HCEC 1CT (cell line): ENCODE measurements at regions not wholly inside any gene's neighbourhood (a gene's known extent, or its start where the extent isn't known, plus 50 kb on each side); places are given as distances from the start of the nearest gene placed in this dataset.

ENCODE experiments used
- DNase-seq: peaks from one replicate; pipeline ENCODE4 v3.0.0-alpha.2; 2017

DNA sequence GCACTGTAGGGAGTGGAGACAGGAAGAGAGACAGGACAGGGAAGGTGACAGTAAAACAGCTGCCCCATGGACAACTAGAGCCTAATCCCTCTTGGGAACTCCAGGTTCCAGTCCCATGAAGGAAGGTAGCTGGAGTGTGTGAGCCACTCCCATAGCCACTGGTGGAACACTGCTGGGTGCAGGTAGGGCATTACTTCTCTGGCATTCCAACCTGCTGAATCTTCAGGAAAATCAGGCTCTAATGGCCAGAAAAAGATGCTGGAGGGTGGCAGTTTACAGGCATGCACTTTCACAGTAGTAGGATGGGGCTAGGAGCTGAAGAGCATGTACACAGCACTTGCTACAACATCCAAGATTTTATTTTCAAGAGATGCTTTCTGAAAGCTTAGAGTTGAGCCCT, 259.4 kb downstream of the AUH start:
- no peak for DNase-seq

GRCh38 chr9:91103931-91104330, 257.8 kb downstream of the AUH start:
- DNase-seq, result no peak

GRCh38 chr9:91106415-91107081, 255.2 kb downstream of the AUH start:
- DNase-seq, result no peak

GRCh38 chr9:91111226-91111625, 250.5 kb downstream of the AUH start:
- DNase-seq, result no peak

- DNase-seq, result no peak
These were observed 249.8 kb downstream of the AUH start for GRCh38 chr9:91111876-91112275.

DNA sequence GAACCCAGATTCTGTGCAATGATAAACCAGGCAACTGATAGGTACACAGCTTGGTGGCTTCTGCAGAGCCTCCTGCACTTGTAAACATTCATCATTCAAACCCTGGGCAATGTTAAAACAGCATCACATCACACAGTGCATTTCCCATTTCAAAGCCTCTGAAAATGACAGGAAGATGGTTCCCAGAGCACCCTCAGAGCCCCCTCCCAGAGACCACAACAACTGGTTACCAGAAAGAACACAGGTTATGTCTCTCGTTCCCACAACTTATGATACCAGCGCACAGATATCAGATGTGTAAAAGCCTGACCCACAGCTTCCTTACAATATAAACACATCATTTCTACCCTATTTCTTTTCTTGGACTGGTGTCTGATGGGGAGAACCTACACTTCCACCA, 248.7 kb downstream of the AUH start:
- DNase-seq, result no peak

GRCh38 chr9:91114450-91114849, 247.3 kb downstream of the AUH start:
- DNase-seq, result no peak

DNA sequence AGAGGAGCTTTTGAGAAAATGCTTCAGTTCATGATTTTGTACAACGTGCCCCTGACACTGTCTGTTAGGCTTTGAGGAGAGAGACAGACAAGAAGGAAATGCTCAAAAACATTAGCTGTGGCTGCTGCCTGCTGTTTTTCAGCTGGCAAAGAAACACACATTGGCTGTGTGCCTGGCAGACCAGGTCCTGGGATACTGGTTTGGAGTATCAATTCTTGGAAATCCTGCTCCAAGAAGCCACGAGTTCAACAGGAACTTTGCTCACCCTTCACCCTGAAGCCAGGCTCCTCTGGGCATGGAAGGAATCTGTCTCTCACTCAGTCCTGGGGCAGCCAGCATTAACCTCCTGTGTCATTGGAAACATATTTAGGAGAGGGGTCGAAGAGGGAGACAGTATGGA, 245.5 kb downstream of the AUH start:
- no peak for DNase-seq

DNA sequence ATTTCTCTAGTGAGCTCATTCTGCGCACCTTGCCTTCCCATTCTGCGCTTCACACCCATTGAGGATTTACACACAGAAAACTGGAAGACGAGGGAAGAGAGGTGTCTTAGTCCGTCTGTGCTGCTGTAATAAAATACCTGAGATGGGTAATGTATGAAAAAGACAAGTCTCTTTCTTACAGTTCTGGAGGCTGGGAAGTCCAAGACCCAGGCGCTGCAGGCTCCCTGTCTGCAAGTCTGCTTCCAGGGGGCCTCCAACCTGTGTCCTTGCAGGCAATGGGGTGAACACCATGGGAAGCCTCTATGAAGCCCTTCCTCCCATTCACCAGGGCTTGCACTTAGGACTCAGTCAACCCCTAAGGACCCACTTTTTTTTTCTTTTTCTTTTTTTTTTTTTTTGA, 245.0 kb downstream of the AUH start:
- DNase-seq, result no peak

DNA sequence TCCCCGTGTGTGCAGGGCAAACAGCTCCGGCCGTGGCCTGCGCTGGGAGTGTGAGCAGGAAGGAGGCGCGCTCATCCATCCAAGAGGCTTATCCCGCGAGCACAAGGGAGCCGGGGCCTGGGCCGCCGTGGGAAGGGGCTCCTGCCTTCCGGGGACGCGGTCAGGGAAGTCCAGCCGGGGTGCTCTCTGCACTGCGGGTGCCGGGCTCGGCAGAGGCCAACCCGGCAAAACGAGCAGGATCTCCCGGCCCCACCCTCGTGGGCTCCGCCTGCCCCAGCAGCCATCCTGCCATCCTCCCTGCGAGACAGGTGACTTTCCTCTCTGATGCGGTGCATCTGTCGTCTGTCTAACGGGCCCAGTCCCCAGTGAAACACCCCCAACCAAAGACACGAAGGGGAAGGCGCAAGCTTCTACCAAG, 244.2 kb downstream of the AUH start:
- DNase-seq, result no peak

DNA sequence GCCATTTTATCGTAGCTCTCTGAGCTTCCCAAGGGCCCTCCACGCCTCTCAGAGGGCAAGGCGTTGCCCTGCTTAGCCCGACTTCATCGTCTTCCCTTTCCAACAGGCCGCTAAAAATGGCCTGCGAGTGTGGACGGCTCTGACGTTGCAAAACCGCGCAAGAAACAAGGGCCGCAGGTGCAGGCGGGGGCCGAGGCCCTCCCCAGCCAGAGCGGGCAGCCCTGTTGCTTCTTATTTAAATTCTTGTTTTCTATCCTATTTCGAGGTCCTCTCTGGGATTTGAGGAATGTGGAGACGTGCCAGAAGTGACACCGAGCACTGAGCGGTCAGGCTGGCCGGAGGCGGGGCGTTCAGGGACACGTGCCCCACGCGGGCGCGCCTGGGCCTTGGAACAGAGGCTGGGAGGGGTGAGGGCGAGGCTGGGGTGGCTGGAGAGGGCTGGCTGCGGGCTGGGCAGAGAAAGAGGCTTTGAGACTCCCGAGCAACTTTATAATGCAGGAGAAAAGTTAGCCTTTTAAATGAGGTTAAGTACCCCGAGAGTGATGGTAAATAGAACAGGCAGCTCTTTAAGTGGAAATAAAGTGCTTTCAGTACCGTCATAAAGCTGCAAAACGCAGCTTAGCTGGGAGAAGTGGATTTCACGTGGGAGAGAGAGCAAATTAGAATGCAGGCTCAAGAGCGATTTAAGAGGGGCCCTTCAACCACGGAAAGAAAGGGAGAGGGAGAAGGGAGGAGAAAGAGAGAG, 243.6 kb downstream of the AUH start:
- DNase-seq, result no peak

DNA sequence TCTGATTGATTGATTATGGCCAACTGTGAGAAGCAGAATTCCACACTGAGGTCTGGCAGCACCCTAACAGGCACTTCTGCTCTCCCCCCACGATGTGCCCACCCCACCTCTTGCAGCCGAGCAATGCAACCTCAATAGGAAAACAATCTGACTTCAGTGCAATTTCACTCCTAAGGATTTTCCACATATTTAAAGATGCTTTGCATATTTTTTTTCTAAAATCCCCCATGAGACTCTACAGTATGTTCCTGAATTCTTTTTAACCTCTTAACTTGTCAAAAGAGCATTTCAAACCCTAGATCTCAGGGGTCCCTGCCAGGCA, 243.1 kb downstream of the AUH start:
- DNase-seq, result no peak

DNA sequence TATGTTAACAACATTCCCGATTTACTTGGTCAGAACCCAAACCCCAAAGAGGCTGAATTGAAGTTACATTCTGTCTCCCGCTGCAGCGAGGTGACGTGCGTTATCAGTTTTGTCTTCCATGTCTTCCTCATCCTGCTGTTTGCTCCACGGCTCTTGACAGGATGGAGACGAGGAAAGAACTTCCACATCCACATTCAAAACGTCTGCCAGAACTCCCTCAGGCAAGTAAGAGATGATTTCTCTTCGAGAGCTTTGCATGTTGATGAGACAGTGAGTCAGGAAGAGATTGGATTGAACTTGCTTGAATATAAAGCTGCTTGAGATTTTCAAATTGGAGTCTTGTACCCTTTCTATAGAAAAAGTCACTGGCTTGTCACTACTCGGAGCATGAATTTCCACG, 242.6 kb downstream of the AUH start:
- peak; percentile 59 for DNase-seq

DNA sequence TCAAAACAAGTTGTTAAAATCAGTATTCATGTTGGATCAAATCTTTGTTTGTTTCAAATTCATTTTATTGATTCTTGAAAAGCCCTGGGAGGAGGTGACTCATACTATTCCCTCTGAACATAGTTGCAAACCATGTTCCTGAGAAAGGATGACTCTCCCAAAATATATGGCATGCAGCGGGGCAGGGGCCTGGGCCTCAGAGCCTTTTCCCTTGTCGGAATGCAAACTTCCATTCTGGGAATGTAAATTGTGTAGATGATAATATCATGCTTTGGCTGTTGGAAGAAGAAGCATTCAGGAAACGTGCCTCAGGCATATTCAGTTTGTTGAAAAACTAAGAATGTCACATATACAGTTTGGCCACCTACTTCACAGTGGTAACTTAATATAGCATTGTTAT, 242.0 kb downstream of the AUH start:
- peak; percentile 77 for DNase-seq

DNA sequence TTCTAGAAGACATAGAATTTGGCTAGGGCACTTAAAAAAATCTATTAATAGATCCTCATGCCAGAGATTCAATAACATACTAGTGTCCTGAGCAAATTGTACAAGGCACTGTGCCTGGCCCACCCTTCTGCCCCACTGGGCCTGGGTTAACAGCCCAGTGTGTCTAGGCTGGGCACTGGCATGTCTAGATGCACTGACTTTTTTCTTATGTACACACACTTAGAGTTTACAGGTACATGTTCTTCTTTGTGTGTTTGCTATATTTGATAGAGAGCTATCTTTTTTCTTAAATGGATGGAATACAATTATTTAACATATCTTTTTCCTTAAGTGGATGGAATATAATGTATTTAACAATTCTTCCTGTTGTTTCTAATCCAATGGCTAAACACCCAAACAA, 241.5 kb downstream of the AUH start:
- DNase-seq, result no peak

DNA sequence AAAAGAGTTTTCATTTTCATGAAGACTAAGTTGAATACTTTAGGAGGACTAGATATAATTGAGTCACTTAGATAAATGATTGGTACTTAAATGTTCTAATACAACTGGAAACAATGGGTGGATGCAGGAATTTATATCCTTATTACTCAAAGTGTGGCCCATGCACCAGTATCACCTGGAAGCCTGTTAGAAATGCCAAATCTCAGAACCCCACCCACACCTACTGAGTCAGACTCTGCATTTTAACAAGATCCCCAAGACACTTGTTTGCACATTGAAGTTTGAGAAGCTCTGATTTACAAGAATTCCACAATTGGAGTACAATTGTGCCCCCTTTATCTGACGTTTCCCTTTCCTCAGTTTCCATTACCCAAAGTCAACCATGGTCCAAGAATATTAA, 239.0 kb downstream of the AUH start:
- DNase-seq, result no peak

- peak; percentile 88 for DNase-seq
These were observed 234.8 kb downstream of the AUH start for GRCh38 chr9:91126761-91127445.

- DNase-seq, result peak; percentile 47
These were observed 234.1 kb downstream of the AUH start for GRCh38 chr9:91127653-91128052.

GRCh38 chr9:91130796-91131318, 230.9 kb downstream of the AUH start:
- DNase-seq, result no peak

- DNase-seq, result peak; percentile 95
These were observed 230.3 kb downstream of the AUH start for GRCh38 chr9:91131433-91131839.

- DNase-seq, result no peak
These were observed 229.1 kb downstream of the AUH start for GRCh38 chr9:91132576-91133073.

DNA sequence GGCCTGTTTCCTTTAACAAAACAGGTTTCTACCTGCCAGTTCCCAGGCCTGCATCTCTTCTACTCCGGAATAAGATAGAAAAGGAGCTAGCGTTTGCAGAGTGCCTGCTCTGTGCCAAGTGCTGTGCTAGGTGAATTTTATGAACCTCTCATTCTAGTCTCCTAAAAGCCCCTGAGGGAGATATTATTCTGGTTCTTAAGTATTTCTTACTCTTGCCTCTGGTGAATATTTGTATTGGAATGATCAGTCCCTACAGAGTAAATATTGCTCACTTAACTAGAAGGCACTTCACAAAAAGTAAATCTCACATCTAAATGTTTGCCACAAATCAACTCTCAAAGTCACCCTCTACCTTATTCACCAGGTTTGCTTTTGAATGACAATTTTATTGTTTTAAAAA, 227.1 kb downstream of the AUH start:
- DNase-seq, result no peak

- no peak for DNase-seq
These were observed 224.3 kb downstream of the AUH start for GRCh38 chr9:91137391-91137790.

GRCh38 chr9:91138760-91139159, 223.0 kb downstream of the AUH start:
- peak; percentile 73 for DNase-seq
